ENCODE measurements at regions not wholly inside any gene's neighbourhood (a gene's known extent, or its start where the extent isn't known, plus 50 kb on each side); places are given as distances from the start of the nearest gene placed in this dataset.
"Not testable (repeated sequence)": the region's sequence is repeated elsewhere in the genome, so short reads cannot be mapped to it uniquely, and the experiment has no call there.

DNA sequence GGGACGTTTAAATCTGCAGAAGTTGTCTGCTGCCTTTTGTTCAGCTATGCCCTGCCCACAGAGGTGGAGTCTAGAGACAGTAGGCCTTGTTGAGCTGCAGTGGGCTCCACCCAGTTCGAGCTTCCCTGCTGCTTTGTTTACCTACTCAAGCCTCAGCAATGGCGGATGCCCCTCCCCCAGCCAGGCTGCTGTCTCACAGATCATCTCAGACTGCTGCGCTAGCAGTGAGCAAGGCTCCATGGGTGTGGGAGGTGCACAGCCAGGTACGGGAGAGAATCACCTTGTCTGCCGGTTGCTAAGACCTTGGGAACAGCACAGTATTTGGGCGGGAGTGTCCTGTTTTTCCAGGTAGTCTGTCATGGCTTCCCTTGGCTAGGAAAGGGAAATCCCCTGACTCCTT, 114.3 kb upstream of the PALM2AKAP2 start:
- DNase-seq (ENCODE audit: low read depth in 2 of 2), result not testable (repeated sequence)

DNA sequence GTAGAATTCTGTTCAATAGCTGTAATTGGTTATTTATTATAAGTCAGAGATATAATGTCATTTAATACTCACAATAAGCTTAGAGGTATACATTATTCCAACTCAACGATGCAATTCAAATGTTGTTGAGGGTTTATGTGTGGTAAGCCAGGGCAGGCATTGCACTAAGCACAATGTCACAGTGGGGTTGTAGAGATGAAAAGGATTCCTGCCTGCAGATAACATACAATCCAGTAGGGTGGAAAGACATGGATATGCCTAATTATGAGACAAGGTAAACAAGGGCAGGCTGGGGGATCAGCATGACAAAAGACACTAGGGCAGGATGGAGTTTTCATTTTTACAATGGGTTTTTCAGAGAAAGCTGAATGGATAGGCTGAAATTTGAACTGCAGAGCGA, 98.7 kb upstream of the PALM2AKAP2 start:
- DNase-seq (ENCODE audit: low read depth in 2 of 2), result no peak

DNA sequence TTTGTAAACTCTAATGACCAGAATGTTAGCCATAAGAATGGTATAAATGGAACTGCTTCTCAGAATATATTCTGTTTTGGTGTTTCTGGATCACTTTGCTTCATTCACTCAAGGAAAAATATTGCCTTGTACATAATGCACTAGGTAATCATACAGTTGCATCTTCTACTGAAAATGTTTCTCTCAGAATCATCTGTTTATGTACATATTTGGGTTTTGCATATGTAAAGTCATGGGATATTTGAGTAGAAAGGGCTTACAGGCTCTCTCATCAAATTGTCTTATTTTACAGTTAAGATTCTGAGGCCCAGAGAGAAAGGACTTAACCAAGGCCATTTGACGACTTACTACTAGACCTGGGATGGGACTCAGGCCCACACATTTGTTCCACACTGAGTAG, 97.8 kb upstream of the PALM2AKAP2 start:
- no peak for DNase-seq (ENCODE audit: low read depth in 2 of 2)

DNA sequence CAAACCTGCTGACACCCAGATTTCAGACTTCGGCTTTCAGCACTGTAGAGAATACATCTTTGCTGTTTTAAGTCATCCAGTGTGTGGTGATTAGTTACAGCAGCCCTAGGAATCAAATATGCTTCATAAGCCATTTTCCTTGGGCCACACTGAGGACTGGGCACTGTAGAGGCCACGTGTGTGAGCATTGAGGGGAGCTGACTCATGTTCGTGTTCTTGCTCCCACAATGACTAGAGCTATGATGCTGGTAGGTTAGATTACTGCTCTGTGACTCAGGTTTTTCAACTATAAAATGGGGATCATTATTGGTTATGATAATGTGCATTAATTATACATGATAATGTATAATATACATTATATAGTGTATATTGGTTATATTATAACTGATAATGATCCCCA, 96.5 kb upstream of the PALM2AKAP2 start:
- no peak for DNase-seq (ENCODE audit: low read depth in 2 of 2)

DNA sequence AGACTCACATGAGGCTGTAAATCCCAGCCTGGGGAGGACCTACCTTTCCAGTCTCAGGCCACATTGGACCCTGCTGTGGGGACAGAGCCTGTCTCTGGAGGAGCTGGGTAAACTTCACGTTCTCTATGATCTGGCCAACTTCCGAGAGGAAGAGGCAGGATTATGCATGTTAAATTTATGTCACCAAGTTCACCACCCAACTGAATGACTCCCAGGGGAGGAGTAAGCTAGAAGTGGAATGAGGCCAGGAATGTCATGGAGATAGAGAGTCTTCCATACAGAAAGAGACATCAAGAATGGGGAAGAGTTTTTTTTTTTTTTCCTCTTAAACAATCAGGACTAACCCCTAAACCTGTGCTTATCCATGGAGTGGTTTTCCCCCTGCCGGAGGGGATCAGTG, 90.3 kb upstream of the PALM2AKAP2 start:
- DNase-seq (ENCODE audit: low read depth in 2 of 2), result no peak

DNA sequence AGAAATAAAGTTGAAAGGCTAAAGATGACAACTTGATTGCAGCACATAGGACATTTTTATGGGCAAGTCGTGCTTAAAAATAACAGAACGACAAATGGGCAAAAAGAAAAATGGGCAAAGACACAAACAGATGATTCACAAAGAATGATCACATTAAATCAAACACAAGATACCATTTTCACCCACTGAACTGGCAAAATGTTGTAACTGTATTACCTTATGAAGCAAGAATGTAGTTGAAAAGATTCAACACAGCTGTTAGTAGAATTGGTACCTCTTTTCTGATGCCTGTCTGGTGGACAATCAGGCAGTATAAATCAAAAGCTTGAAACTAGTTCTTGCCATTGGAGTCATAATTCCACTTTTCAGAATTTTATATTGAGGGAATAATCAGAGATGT, 81.0 kb upstream of the PALM2AKAP2 start:
- DNase-seq (ENCODE audit: low read depth in 2 of 2), result no peak

DNA sequence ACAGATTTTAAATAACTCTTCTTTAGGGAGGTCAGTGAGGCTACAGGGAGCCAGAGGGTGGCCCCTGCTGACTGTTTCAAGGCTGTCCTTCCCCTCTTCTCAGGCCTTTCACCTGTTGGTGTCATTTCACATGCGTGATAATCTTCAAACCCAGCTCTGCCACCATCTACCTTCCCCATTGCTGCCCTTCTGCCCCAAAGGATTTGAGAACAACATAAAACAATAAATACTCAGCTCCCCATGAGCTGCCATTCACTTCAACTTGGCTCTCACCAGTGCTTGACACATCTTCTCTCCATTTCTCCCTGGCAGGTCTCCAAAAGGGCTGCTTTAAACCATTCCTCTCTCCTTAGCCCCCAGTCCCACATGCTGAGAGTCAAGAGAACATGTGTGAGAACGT, 75.5 kb upstream of the PALM2AKAP2 start:
- DNase-seq (ENCODE audit: low read depth in 2 of 2), result no peak

DNA sequence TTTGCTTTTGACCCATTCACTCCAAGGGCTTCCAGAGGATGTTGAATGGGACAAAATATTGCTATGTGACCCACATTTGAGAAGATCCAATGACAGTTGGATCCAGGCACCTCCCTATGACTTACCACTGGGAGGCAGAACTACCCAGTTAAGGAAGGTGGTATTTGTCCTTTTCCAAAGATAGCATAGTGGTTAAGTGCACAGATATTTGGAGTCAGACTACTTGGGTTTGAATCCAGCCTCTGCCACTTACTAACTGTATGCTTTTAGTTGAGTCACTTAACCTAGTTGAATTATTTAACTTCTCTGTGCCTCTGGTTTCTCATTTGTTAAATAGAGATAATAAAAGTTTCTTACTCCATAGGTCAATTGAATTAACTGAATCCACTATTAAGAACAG, 74.5 kb upstream of the PALM2AKAP2 start:
- peak in 1 of 2 experiments; percentile 22 for DNase-seq (ENCODE audit: low read depth in 2 of 2)

DNA sequence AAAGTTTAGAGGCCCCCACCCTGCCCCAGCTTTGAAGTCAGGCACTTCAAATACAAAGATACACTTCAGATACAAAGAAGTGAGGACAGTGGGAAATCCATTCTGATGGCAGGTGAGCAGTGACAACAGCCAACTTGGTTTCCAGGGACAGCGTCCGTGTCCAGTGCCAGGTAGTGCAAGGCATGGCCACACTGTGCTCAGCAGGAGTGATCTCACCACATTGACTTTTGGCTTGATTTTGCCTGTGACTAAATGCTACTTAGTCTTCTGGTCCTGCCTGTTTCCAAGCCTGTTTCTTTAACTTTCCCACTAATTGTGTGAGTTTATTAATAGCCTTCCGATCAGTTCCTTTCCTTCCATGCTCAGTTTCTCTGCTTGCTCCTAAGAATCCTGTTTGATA, 72.6 kb upstream of the PALM2AKAP2 start:
- DNase-seq (ENCODE audit: low read depth in 2 of 2), result no peak

DNA sequence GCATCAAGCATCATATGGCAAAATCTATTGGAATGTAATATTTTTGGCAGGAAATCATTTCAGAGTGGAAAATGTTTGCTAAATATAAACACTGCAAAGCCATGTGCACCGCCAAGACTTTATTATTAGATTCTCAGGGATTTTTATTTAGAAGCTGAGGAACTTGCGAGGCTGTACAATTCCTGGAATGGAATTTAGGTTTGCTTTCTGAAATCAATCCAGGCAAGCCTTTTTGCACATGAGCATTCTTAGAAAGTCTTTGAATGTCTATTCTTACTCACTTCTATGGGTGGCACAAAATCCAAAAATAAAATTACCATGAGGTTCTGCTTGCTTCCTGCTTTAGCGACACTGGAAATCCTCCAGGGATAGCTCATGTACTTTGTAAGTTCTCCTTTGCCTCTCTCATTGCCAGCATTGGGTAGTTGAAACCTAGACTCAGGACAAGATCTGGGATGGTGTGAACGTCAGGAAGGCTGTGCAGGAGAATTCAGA, 71.5 kb upstream of the PALM2AKAP2 start:
- DNase-seq (ENCODE audit: low read depth in 2 of 2), result peak; percentile 53 to 56

DNA sequence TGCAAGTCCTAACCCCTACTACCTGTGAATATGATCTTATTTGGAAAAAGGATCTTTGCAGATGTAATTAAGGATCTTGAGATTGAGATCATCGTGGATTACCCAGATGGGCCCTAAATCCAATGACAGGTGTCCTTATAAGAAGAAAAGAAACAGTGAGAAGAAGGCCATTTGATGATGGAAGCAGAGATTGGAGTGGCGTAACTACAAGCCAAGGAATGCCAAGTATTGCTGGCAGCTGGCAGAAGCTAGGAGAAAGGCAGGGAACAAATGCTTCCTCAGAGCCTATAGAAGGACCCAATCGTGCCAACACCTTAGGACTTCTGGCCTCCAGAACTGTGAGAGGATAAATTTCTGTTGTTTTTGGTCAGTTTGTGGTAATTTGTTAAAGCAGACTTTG, 70.1 kb upstream of the PALM2AKAP2 start:
- DNase-seq (ENCODE audit: low read depth in 2 of 2), result no peak

DNA sequence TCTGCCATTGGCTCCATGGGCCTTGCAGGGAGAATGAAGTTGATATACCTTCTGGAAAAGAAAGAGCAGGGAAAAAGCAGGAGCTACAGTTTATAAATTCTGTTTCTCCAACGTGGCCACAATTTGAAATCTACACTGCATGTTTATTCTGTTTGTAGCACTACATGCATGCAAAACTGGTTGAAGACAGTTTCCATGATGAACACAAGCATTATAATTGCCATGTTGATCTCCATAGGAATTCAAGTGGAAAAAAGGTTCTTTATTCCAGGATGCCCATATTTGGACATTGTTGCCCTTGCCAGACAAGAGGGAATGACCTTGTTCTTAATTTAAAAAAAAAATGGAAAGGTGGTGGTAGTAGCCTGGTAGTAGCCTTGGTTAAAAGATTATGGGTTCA, 69.2 kb upstream of the PALM2AKAP2 start:
- no peak for DNase-seq (ENCODE audit: low read depth in 2 of 2)

DNA sequence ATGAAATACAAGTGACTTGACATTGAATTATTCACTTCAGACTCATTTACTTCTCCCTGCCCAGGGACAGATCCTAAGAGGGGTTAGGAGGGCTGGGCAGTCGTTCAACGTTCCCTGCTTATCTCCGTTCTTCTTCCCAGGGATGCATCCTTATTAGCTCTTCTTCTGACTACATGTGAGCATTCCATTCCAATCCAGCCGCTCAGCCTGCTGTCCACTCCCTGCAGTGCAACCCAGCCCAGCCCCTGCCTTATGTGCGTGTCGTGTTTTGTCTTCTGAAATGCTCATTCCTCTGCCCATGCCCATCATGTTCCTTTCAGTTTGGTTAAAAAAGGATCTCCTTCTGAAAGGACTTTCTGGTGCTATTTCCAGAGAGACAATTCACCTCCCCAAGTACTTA, 64.7 kb upstream of the PALM2AKAP2 start:
- DNase-seq (ENCODE audit: low read depth in 2 of 2), result no peak

DNA sequence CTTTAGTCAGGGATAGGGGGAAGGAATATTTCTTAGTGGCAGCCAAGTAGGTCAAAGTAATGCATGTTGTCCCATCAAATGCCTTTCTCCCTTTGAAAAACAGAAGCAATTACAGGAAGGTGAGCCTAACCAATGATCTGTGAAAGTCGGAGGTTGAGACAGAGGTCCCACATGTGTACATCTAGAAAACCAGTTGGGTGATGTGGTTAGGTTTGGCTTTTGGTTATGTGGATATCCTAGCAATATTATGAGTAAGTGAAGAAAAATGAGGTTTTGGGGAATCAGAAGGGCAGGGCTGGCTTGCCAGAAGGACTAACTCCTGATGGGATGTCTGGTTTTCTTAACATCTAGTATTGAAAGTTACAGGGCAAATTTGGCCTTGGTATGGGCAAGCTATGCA, 63.4 kb upstream of the PALM2AKAP2 start:
- no peak for DNase-seq (ENCODE audit: low read depth in 2 of 2)

DNA sequence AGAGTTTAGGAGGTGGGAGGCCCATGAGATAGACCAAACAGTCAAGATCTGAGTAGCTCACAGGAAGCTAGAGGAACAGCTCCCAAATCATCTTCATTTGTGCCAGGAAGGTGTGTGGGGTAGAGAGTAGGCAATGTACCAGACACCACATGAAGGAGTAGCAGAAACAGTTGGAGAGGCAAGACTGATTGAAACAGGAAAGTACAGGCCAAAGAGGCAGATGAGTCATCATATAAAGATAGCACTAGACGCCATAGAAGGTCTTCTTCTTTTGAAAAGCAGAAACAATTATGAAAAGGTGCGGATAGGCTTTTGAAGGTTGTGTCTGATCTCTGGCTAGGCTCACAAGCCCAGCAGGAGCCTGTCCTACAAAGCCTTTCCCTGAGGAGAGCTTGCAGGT, 62.7 kb upstream of the PALM2AKAP2 start:
- no peak for DNase-seq (ENCODE audit: low read depth in 2 of 2)

DNA sequence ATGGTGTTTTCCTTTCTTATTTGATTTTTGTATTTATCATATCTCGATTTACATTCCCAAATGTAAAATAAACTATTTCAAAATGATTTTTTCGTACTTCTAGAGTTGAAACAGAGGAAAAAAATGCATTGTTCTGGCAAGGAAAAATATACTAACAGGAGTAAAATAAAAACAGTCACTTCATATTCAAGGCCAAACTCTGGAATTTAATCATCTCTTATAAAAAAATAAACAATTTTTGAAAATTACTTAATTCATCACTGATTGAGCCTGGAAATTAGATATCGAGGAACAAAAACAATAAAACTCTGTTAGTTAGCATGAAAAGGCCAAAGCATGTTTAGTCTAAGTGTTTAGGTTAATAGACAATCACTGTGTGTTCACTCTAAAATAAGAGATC, 61.1 kb upstream of the PALM2AKAP2 start:
- no peak for DNase-seq (ENCODE audit: low read depth in 2 of 2)

DNA sequence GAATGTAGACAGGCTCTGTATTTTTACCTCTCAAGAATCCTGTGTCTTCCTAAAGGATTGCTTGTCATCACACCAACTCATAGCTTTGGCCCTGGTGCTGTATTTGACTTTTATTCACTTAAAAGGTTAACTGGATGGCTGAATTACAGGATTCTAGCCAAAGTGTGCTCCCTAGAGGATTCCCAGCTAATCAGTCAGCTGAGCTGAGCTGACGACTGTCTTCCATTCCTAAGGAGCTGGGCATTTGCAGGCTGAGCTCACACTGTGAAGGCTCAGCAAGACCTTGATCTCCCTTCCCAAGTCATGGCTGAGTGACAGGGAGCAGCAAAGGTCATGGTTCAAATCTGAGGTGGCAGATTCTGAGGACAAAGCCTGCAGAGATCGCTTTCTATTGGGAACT, 59.0 kb upstream of the PALM2AKAP2 start:
- no peak for DNase-seq (ENCODE audit: low read depth in 2 of 2)

DNA sequence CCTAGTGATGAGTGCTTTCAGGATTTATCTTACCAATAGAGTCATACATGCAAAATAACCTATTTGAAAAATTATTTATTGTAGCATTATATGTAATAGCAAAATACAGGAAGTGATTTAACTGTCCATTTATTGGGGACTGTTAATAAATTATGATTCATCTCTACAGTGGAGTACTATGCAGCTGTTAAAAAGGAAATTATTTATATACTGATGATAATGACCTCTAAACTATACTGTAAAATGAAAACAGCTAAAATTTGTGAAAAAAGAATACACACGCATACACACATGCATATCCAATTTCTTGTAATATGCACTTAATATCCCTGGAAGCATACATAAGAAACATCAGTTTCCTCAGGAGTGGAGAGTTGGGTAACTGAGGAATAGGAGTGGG, 58.0 kb upstream of the PALM2AKAP2 start:
- DNase-seq (ENCODE audit: low read depth in 2 of 2), result no peak

DNA sequence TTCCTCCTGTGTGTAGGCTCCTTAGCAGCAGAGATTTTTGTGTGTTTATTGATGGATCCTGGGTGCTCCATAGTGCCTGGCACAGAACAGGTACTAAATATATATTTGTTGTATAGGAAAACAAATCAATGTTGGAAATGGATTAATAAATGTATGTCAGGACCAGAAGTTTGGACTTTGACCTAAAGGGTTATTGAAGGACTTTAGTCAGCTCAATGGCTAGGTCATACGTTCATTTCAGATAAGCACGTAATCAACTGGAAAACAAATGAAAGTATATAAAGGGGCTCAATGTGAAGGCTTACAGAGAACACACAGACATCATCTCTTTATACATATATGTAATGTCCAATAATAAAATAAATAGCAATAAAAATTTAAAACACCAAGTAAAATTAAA, 56.2 kb upstream of the PALM2AKAP2 start:
- DNase-seq (ENCODE audit: low read depth in 2 of 2), result no peak

DNA sequence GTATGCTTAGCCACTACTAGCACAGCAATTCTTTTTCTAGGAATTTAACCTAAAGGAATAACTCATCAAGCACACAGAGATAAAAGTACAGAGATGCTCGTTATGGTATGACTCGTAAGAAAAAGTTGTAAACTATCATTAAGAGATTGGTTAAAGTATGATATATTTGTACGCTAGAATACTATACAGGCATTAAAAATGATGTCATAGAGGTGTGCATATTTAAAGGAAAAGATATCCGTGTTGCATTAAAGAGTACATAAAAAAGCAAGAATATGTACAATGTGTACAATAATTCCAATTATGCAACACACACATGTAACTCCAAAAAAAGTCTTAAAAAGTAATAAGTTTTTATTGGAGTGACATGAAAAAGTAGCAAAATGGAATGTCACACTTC, 54.5 kb upstream of the PALM2AKAP2 start:
- no peak for DNase-seq (ENCODE audit: low read depth in 2 of 2)

DNA sequence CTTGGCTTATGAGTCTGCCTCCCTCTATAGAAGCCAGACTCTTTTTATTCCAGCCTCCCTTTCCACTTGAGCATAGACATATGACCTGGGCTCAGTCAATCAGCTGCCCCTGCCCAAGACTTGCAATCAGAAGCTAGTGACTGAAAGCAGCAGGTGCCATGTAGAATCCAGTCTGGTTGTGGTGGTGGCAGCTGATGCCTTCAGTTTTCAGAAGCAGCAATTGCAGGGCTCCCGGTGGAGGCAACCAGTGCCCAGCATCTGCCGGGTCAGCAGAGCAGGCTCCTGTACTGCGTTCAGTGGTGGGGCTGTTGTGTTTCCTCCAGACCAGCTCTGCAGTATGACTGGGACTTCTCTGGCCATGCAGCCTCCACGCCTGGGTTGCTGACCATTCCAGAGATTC, 53.9 kb upstream of the PALM2AKAP2 start:
- DNase-seq (ENCODE audit: low read depth in 2 of 2), result no peak

DNA sequence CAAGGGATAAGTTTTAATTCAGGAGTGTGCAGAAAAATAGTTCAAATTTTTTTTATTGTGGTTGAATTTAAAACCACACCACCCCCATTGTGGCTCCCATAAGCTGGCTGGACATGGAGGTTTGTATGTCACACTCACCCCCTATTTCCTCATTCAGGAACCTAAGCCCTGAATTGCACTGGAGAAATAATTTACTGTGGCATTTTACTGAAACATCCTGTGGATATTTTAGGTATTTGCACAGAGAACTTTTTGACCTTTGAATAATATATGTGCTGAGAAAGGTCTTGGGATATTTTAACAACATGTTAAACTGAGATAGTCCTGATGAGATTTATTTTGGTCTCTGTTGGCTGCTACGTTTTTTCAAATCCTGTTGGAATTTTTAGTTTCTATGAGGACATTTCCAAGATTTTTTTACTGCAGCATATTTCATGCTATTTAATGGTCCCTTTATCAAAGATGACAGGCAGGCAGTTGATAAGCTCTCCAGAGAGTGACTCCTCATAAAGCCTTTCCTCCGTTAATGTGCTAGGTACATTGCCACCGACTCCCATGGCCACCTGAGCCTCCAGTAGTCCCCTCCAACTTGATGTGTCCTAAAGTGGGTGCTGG, 51.2 kb upstream of the PALM2AKAP2 start:
- peak; percentile 65 to 67 for DNase-seq (ENCODE audit: low read depth in 2 of 2)

DNA sequence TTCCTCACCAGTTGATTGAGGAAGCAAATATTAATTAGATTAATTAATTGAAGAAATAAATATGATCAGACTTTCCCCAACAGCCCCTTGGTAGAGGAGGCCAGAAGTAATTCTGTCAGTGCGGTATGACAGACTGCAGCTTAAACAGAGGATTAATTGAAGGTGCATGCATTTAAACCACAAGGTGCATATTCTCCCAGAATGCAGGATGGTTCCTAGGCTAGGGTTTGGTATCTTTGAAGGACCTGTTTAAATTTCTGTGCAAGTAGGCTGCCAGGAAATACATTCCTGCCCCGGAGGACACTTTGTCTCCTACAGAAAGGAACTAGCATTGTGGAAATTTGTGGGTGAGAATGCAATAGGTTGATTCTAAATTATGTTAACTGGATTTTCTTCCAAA, 50.5 kb upstream of the PALM2AKAP2 start:
- DNase-seq (ENCODE audit: low read depth in 2 of 2), result no peak

All from fibroblast of skin of left quadriceps (primary cell).